ENCODE measurements at regions not wholly inside any gene's neighbourhood (a gene's known extent, or its start where the extent isn't known, plus 50 kb on each side); places are given as distances from the start of the nearest gene placed in this dataset.

DNA sequence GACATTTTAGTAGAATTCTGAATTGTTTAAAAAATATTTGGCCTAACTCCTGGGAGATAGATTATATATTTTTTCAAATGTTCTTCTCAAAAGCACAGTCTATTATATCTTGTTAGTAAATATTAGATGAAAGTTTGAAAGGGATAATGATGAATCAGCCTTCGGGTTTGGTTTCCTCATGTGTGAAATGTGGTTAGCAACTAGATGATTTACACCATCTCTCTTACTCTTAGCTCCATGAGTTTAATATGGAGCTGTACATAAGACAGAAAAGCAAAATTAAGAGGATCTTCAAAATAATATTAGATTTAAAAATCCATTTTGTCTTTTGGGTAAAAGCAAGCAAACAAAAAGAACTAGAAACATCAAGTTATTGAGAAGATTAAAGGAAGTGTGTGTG lies 120.8 kb upstream of the SFRP2 start:
- FAIRE-seq (no peak), ATAC-seq (no peak), DNase-seq (no peak)
- no peak overlapping the region for H3K4me3 ChIP-seq
- TF ChIP-seq, protein P1, sequence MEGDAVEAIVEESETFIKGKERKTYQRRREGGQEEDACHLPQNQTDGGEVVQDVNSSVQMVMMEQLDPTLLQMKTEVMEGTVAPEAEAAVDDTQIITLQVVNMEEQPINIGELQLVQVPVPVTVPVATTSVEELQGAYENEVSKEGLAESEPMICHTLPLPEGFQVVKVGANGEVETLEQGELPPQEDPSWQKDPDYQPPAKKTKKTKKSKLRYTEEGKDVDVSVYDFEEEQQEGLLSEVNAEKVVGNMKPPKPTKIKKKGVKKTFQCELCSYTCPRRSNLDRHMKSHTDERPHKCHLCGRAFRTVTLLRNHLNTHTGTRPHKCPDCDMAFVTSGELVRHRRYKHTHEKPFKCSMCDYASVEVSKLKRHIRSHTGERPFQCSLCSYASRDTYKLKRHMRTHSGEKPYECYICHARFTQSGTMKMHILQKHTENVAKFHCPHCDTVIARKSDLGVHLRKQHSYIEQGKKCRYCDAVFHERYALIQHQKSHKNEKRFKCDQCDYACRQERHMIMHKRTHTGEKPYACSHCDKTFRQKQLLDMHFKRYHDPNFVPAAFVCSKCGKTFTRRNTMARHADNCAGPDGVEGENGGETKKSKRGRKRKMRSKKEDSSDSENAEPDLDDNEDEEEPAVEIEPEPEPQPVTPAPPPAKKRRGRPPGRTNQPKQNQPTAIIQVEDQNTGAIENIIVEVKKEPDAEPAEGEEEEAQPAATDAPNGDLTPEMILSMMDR (IDR thresholded peaks at IDR 0.05), result no peak
- H3K27me3 ChIP-seq, result no peaks in the 10 kb centered on the region
- no peak overlapping the region for H3K27ac ChIP-seq
- no peaks in the 10 kb centered on the region for H3K36me3 ChIP-seq
- H3K4me1 ChIP-seq, result no peaks in the 10 kb centered on the region
- no peaks in the 10 kb centered on the region for H3K9me3 ChIP-seq
- intact Hi-C loops (cut with DNase I), result no loop called here
- 55 to 72% methylated on average over 1 of the region's 1 CpG for WGBS, 2 donors

DNA sequence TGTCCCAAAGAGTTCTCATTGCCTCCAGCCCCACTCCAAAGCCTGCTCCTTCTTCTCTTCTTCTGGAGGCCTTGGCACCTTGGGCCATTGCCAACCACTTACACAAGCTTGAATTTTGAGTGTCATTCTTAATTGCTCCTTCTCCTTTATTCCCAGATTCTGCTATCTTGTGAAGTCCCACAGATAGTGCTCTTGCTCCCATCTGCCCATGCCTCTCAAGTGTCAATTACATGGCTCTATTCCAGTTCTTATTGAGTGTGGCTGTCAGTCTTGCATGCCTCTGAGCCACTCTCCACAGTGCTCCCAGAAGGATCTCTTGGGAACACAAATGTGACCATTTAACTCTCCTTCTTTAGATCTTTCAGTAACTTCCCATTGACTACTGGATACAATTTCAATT lies 117.3 kb upstream of the SFRP2 start:
- Histone ChIP-seq H3K27ac (no peak overlapping the region), H3K4me1 (no peaks in the 10 kb centered on the region), H3K27me3 (no peaks in the 10 kb centered on the region), H3K4me3 (no peak overlapping the region), H3K9me3 (no peaks in the 10 kb centered on the region), H3K36me3 (no peaks in the 10 kb centered on the region)
- TF ChIP-seq, protein P1 (IDR thresholded peaks at IDR 0.05), result no peak
- intact Hi-C loops (cut with DNase I), result no loop called here
- no peak for DNase-seq
- no peak for FAIRE-seq
- ATAC-seq, result no peak

DNA sequence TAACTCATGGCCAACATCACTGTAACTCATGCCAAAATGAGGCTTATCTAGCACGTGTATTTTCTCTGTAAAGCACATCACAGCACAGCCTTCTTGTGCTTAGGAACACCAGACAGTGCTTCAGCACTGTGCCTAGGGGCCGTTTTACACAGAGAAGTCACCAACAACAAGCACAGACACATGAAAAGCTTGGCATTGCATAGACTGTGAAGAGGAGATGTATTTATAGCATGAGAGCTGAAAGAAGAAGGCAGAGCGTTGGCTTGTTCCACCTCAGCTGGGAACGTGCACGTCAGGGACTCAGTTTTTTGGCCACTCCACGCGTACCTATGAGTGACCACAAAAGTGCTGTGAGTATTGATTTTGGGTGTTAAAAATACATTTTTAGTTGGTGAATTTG lies 116.3 kb upstream of the SFRP2 start:
- WGBS, 2 donors, result 73% methylated on average over 7 of the region's 7 CpGs
- DNase-seq (no peak), ATAC-seq (no peak), FAIRE-seq (no peak)
- Histone ChIP-seq H3K36me3 (no peaks in the 10 kb centered on the region), H3K27me3 (no peaks in the 10 kb centered on the region), H3K4me3 (no peak overlapping the region), H3K9me3 (no peaks in the 10 kb centered on the region), H3K4me1 (no peaks in the 10 kb centered on the region), H3K27ac (no peak overlapping the region)
- intact Hi-C loops (cut with DNase I), result no loop called here
- TF ChIP-seq, protein P1 (IDR thresholded peaks at IDR 0.05), result no peak

DNA sequence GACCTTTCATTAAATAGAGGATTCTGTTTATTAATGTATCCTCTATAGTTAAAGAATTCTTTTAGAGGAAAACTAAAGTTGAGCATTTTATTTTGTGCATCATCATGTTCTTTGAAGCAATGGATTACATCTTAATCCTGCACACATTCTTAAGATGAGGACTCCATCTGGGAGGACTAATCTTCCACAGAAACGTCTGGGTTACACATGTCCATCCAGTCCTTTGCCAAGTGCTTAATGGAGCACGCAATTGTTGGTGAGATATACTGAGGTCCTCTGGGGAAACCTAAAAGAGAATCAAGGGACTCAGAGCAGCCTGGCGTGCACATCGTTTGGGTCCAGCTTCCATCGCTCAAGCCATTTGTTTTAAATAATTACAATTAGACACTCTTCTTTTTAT lies 115.1 kb upstream of the SFRP2 start:
- TF ChIP-seq, protein P1 (IDR thresholded peaks at IDR 0.05), result no peak
- FAIRE-seq (no peak), ATAC-seq (no peak), DNase-seq (no peak)
- no peak overlapping the region for H3K4me3 ChIP-seq
- no peaks in the 10 kb centered on the region for H3K4me1 ChIP-seq
- intact Hi-C loops (cut with DNase I), result no loop called here
- H3K27me3 ChIP-seq, result no peaks in the 10 kb centered on the region
- whole genome bisulfite sequencing, 2 donors, result 67 to 78% methylated on average over 5 of the region's 5 CpGs
- no peaks in the 10 kb centered on the region for H3K9me3 ChIP-seq
- no peaks in the 10 kb centered on the region for H3K36me3 ChIP-seq
- no peak overlapping the region for H3K27ac ChIP-seq

DNA sequence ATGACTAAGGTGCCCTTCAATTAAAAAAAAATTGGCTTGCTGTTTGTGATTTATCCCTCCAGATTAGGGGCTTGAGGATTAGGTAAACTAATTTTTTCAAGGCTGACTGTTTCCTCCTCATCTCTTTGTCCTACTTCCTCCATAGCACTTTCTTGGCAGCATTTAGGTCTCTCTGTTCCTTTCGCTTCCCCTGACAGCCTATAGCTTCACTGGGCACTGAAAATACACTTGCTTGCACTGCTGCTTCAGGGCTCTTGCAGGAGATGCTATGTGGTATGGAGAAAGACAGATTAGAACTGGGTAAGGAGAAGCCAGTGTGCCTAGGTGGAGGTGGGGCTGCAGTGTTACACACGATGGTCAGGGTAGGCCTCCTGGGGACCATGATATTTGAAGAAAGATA lies 112.3 kb upstream of the SFRP2 start:
- Histone ChIP-seq H3K27ac (no peak overlapping the region), H3K27me3 (no peaks in the 10 kb centered on the region), H3K4me3 (no peak overlapping the region), H3K4me1 (no peaks in the 10 kb centered on the region), H3K36me3 (no peaks in the 10 kb centered on the region), H3K9me3 (no peaks in the 10 kb centered on the region)
- intact Hi-C loops (cut with DNase I), result no loop called here
- TF ChIP-seq, protein P1 (IDR thresholded peaks at IDR 0.05), result no peak
- no peak for FAIRE-seq
- 59 to 75% methylated on average over 2 of the region's 2 CpGs for WGBS, 2 donors
- no peak for ATAC-seq
- no peak for DNase-seq
